ENCODE measurements at regions not wholly inside any gene's neighbourhood (a gene's known extent, or its start where the extent isn't known, plus 50 kb on each side); places are given as distances from the start of the nearest gene placed in this dataset.

DNA sequence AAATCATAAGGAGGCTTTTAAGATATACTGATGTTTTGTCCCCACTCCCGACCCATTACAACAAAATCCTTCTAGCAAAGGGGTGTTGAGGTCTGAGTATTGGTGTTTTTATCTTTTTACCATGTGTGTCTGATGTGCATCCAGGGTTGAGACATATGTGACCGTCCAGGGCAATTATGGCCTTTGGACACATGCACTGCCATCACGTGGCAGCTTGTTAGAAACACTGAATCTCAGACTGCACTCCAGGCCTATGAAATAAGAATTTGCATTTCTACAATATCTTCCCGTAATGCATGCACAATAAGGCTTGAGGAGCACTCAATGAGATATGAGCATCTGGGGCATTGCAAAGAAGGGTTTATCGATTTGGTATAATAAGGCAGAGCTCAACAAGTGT lies 235.1 kb upstream of the ZNF804A start:
- TF ChIP-seq, protein P1, sequence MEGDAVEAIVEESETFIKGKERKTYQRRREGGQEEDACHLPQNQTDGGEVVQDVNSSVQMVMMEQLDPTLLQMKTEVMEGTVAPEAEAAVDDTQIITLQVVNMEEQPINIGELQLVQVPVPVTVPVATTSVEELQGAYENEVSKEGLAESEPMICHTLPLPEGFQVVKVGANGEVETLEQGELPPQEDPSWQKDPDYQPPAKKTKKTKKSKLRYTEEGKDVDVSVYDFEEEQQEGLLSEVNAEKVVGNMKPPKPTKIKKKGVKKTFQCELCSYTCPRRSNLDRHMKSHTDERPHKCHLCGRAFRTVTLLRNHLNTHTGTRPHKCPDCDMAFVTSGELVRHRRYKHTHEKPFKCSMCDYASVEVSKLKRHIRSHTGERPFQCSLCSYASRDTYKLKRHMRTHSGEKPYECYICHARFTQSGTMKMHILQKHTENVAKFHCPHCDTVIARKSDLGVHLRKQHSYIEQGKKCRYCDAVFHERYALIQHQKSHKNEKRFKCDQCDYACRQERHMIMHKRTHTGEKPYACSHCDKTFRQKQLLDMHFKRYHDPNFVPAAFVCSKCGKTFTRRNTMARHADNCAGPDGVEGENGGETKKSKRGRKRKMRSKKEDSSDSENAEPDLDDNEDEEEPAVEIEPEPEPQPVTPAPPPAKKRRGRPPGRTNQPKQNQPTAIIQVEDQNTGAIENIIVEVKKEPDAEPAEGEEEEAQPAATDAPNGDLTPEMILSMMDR (IDR thresholded peaks at IDR 0.05): no peak
- no peak for TF ChIP-seq POLR2A (IDR thresholded peaks at IDR 0.05; ENCODE audit: low read depth)

Data from esophagus muscularis mucosa (tissue), 3 donors.